Activated naive CD4-positive, alpha-beta T cell treated with anti-CD3 and anti-CD28 coated beads, Interleukin-2, amount 10 ng/mL, durations not matched to agents 7 days and 5 days (primary cell): ENCODE measurements at regions not wholly inside any gene's neighbourhood (a gene's known extent, or its start where the extent isn't known, plus 50 kb on each side); places are given as distances from the start of the nearest gene placed in this dataset.
A peak's percentile ranks its signal among the peaks of the same experiment; 100 is the strongest.
"Not testable (repeated sequence)": the region's sequence is repeated elsewhere in the genome, so short reads cannot be mapped to it uniquely, and the experiment has no call there.

ENCODE experiments used
- CTCF ChIA-PET: fragments of 350-600 bp; sonication (Branson Sonifier 250); formaldehyde crosslinking; loops from one replicate; lab custom pipeline; 2021; ENCODE audit warnings: antibody characterized with exemption; lab: Charles Lee
- DNase-seq: peaks from one replicate; pipeline ENCODE4 v3.0.0-alpha.2; 2020
- H3K27ac Mint-ChIP-seq: one replicate; pipeline ENCODE4 v1.8.0; 2021; ENCODE audit warnings: mild to moderate bottlenecking, moderate library complexity, mixed read lengths
- H3K27me3 Mint-ChIP-seq: one replicate; pipeline ENCODE4 v1.8.0; 2021; ENCODE audit warnings: mild to moderate bottlenecking, mixed read lengths
- H3K36me3 Mint-ChIP-seq: one replicate; pipeline ENCODE4 v1.8.0; 2021; ENCODE audit warnings: mixed read lengths
- H3K4me1 Mint-ChIP-seq: one replicate; pipeline ENCODE4 v1.8.0; 2021; ENCODE audit warnings: mixed read lengths
- H3K4me3 Mint-ChIP-seq: one replicate; pipeline ENCODE4 v1.8.0; 2021; ENCODE audit warnings: mild to moderate bottlenecking, moderate library complexity, mixed read lengths
- H3K9me3 Mint-ChIP-seq: one replicate; pipeline ENCODE4 v1.8.0; 2021; ENCODE audit warnings: mixed read lengths

DNA sequence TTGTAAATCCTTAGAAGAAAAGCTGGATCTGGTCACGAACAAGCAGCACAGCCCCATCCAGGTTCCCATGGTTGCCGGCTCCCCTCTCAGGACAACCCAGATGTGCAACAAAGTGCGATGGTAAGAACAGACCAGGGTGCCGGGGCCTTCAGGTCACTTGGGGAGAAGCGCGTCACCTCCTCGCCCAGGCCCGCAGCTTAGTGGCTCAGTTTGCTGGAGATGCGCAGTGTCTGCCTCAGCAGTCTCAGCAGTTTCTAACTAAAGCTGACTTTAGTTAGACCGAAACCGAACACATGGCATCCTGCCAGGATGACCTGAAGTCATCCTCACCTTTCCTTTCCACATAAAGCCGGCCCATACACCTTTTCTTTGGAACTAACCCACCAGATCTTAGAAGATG lies 131.4 kb downstream of the LAT start:
- H3K9me3 Mint-ChIP-seq, H3K27ac Mint-ChIP-seq, H3K4me3 Mint-ChIP-seq, H3K27me3 Mint-ChIP-seq, CTCF ChIA-PET, DNase-seq: not testable (repeated sequence)
- peaks cover 61% of the 10 kb centered on the region for H3K4me1 Mint-ChIP-seq
- H3K36me3 Mint-ChIP-seq = peaks cover 16% of the 10 kb centered on the region

- H3K4me3 Mint-ChIP-seq, H3K9me3 Mint-ChIP-seq, H3K27me3 Mint-ChIP-seq, H3K27ac Mint-ChIP-seq, CTCF ChIA-PET, DNase-seq: not testable (repeated sequence)
- peaks cover 16% of the 10 kb centered on the region for H3K36me3 Mint-ChIP-seq
- peaks cover 61% of the 10 kb centered on the region for H3K4me1 Mint-ChIP-seq
Measured at GRCh38 chr16:29115802-29116141, 130.9 kb downstream of the LAT start.

GRCh38 chr16:29114989-29115801 lies 130.3 kb downstream of the LAT start:
- Mint-ChIP-seq H3K4me1 (peaks cover 61% of the 10 kb centered on the region), H3K27ac (peak overlapping the region; percentile 59), H3K36me3 (peaks cover 16% of the 10 kb centered on the region)
- peak; percentile 37 for DNase-seq
- not testable (repeated sequence) for H3K9me3 Mint-ChIP-seq, H3K4me3 Mint-ChIP-seq, H3K27me3 Mint-ChIP-seq
- CTCF ChIA-PET = interaction anchor here (0.7 to 1.1 kb wide), 3 partner anchors 17 to 917 kb away, joined by 3 to 4 read pairs (median 3); no protein-coding TSS in a partner anchor

DNA sequence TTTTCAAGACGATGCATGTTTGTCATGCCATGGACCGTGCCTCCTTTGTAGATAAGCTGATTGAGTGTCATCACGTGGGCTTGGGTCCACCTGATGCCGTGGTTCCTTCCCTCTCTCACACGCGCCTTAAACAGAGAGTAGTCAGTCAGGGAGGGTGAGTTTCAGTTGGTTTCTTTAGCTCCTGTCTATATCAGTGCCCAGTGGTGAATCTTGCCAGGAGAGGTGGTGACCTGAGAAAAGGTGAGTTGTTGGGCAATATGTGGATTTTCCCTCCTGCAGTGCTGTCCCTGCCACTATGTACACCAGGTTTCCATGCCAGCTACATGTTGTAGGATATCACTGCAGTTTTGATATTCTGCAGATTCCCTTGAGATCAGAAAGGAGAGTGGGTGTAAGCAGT lies 129.7 kb downstream of the LAT start:
- Mint-ChIP-seq H3K4me1 (peaks cover 61% of the 10 kb centered on the region), H3K9me3 (no peaks in the 10 kb centered on the region), H3K4me3 (no peak overlapping the region), H3K36me3 (peaks cover 16% of the 10 kb centered on the region), H3K27me3 (no peaks in the 10 kb centered on the region), H3K27ac (peak overlapping the region; percentile 45)
- CTCF ChIA-PET = interaction anchor here (0.7 to 1.1 kb wide), 3 partner anchors 16 to 917 kb away, joined by 3 to 4 read pairs (median 3); no protein-coding TSS in a partner anchor
- no peak for DNase-seq

DNA sequence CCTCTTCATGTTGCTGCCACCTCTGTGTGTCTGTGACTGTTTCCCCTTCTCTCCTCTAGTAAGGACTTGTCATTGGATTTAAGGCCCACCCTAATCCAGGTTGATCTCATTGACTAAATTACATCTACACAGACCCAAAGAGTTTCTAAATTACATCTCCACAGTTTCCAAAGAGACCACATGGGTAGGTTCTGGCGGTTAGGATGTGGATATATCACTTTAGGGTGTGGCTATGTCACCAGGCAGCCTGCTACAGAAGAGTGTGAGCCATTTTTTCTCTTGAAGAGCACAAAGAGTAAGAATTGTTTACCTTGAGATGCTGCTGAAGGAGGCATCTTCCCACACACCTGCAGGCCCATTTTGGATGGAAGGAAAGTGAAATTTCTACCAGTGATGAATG lies 128.6 kb downstream of the LAT start:
- Mint-ChIP-seq H3K36me3 (peaks cover 16% of the 10 kb centered on the region), H3K4me1 (peaks cover 58% of the 10 kb centered on the region), H3K27ac (peak overlapping the region; percentile 50)
- CTCF ChIA-PET, H3K27me3 Mint-ChIP-seq, H3K4me3 Mint-ChIP-seq, DNase-seq, H3K9me3 Mint-ChIP-seq: not testable (repeated sequence)

DNA sequence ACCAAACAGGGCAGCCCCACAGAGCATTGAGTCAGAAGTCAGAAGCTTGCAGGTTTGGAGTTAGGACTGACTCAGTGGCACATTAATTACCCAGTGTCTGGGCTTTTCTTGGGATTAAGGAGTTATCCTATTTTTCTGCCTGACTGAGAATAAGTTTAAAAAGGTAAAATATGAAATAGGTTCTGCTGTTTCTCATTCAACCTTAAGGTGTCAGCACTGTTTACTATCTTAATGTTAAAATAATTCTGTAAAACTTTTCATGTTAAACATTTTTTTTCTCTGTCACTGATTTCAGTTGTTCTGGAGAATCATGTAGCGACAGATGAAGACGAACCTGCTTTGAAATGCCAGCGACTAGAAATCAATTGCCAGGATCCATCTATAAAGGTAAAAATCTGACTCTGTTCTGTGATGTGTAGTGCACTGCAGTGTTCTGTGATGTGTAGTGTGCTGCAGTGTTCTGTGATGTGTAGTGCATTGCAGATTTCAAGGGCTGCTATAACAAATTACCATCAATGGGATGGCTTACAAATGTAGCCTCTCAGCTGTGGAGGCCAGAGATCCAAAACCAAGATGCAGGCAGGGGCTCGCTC lies 128.0 kb downstream of the LAT start:
- Mint-ChIP-seq H3K4me3 (no peak overlapping the region), H3K36me3 (peaks cover 14% of the 10 kb centered on the region), H3K27me3 (no peaks in the 10 kb centered on the region), H3K4me1 (peaks cover 52% of the 10 kb centered on the region), H3K9me3 (no peaks in the 10 kb centered on the region), H3K27ac (no peak overlapping the region)
- CTCF ChIA-PET = no interaction called here
- DNase-seq = no peak

DNA sequence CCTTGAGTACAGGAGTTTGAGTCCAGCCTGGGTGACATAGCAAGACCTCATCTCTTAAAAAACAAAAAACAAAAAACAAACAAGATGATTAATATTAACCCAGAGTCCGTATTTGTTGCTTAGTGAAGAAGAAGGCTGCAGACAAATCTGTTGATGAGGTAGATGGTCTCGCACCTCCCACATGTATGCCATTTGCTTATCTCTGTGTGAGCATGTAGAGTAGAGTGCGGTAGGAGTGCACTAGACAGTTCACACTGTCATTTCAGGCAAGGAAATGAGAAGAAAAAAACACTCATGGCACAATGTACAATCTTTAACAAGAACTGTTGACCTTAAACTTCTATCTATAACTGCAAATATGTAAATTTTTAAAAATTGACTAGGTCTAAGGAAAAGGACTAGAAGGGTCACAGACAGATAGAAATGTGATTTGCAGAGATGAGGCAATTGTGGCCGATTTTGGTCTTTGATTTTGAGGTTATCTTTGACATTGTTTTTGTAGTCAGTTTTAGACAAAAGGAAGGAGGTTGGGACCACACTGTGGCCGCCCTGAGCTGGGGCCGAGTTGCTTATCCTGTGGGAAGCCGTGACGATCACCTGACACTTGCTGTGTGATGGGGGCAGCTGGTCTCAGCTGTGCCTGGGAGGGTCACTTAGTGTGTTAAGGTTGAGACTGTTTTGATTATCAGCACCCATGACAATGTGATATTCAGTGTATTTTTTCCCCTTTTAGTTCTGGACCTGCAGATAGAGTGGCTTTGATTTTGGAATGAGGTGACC lies 127.2 kb downstream of the LAT start:
- H3K27me3 Mint-ChIP-seq, CTCF ChIA-PET, H3K4me3 Mint-ChIP-seq, DNase-seq, H3K27ac Mint-ChIP-seq, H3K9me3 Mint-ChIP-seq: not testable (repeated sequence)
- peaks cover 10% of the 10 kb centered on the region for H3K36me3 Mint-ChIP-seq
- H3K4me1 Mint-ChIP-seq = peaks cover 48% of the 10 kb centered on the region

DNA sequence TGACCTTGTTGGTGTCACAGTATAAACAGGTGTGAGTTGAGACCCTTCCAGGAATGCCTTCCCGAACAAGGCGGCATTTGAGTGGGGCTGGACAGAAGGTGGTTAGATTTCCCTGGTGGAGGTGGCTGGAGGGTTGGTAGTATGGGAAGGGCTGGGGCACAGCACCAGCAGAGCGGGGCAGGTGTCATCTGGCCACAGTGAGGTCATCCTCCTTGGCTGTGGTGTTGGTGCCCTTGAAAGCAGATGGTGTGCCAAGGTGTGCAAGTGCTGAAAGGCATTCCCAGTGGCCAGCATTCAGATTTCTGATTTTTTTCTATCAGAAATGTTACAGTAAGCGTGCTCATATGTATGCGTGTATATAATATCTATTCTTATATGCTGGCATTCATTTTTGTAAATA lies 126.6 kb downstream of the LAT start:
- peaks cover 44% of the 10 kb centered on the region for H3K4me1 Mint-ChIP-seq
- H3K27me3 Mint-ChIP-seq = no peaks in the 10 kb centered on the region
- DNase-seq = no peak
- H3K27ac Mint-ChIP-seq = no peak overlapping the region
- H3K9me3 Mint-ChIP-seq = no peaks in the 10 kb centered on the region
- CTCF ChIA-PET = no interaction called here
- H3K36me3 Mint-ChIP-seq = peaks cover 9% of the 10 kb centered on the region
- H3K4me3 Mint-ChIP-seq = no peak overlapping the region

- peaks cover 18% of the 10 kb centered on the region for H3K4me1 Mint-ChIP-seq
- H3K27me3 Mint-ChIP-seq, H3K27ac Mint-ChIP-seq, H3K9me3 Mint-ChIP-seq, H3K36me3 Mint-ChIP-seq, DNase-seq, H3K4me3 Mint-ChIP-seq, CTCF ChIA-PET: not testable (repeated sequence)
Measured at GRCh38 chr16:29108625-29109169, 123.8 kb downstream of the LAT start.

DNA sequence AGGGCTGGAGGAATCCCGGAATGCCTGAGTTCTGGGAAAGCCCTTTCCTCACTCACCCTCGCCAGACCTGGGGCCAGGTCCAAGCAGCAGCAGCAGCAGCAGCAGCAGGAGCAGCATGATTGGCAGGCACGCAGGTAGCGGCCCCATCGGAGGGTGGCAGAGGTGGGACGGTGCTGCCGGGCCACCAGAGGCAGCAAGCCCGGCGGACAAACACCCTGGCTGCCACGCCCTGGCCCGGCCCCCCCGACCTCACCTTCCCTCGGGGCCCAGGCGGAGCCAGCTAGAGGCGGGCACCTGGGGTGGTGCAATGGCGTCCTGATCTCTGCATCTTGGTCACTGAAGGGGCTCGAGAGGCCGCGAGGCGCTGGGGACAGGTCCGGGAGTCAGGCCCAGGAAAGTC lies 122.4 kb downstream of the LAT start:
- Mint-ChIP-seq H3K27me3 (no peaks in the 10 kb centered on the region), H3K9me3 (no peaks in the 10 kb centered on the region), H3K4me3 (no peak overlapping the region), H3K4me1 (peaks cover 6% of the 10 kb centered on the region), H3K36me3 (no peaks in the 10 kb centered on the region), H3K27ac (peak overlapping the region; percentile 71)
- CTCF ChIA-PET = no interaction called here
- no peak for DNase-seq

DNA sequence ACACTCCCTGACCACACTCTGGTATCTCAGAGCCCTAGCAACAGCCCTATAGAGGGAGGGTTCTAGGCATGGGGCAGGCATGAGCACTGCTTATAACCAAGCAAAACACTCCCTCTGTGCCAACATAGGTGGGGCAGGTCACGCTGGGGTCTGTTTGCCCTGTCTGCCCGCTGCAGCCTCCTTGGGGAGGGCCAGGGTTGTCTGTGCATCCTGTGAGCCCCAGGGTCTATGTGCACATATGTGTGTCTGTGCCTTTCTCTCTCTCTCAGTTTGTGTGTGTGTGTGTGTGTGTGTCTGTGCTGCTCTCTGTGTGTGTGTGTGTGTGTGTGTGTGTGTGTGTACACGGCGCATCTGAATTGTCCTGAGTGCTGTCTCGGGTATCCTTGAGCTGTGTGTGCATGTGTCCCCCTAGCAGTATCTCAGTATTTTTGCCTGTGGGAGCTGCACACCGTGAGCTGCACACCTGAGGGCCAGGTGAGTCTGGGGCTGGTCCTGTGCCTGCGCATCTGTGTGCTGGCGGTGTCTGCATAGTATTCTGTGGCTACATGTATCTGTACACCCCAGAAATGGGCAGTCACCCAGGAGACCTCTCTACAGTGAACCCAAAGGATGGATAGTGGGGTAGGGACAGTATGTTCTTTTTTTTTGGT lies 121.5 kb downstream of the LAT start:
- H3K27ac Mint-ChIP-seq, H3K4me1 Mint-ChIP-seq, H3K27me3 Mint-ChIP-seq, CTCF ChIA-PET, DNase-seq, H3K4me3 Mint-ChIP-seq, H3K9me3 Mint-ChIP-seq, H3K36me3 Mint-ChIP-seq: not testable (repeated sequence)

GRCh38 chr16:29104600-29104999 lies 119.7 kb downstream of the LAT start:
- H3K27ac Mint-ChIP-seq, H3K9me3 Mint-ChIP-seq, DNase-seq, CTCF ChIA-PET, H3K27me3 Mint-ChIP-seq, H3K4me1 Mint-ChIP-seq, H3K4me3 Mint-ChIP-seq, H3K36me3 Mint-ChIP-seq: not testable (repeated sequence)

GRCh38 chr16:29097965-29098364 lies 113.1 kb downstream of the LAT start:
- H3K9me3 Mint-ChIP-seq, H3K4me3 Mint-ChIP-seq: not testable (repeated sequence)
- CTCF ChIA-PET = interaction anchor here (0.7 kb wide), 1 partner anchor 17 kb away, joined by 3 read pairs; no protein-coding TSS in a partner anchor

More at GRCh38 chr16:29097965-29098364, 113.1 kb downstream of the LAT start:
- not testable (repeated sequence) for H3K27ac Mint-ChIP-seq, H3K27me3 Mint-ChIP-seq, H3K4me1 Mint-ChIP-seq, H3K36me3 Mint-ChIP-seq, DNase-seq
